ENCODE measurements at regions not wholly inside any gene's neighbourhood (a gene's known extent, or its start where the extent isn't known, plus 50 kb on each side); places are given as distances from the start of the nearest gene placed in this dataset.

GRCh38 chr21:15352009-15352408, 287.2 kb upstream of the NRIP1 start:
- no peak for TF ChIP-seq POLR2A (IDR thresholded peaks at IDR 0.05; ENCODE audit: low read depth, low read length)
- TF ChIP-seq TAF1 (IDR thresholded peaks at IDR 0.05; ENCODE audit: low read depth, low read length): no peak
